ENCODE measurements at regions not wholly inside any gene's neighbourhood (a gene's known extent, or its start where the extent isn't known, plus 50 kb on each side); places are given as distances from the start of the nearest gene placed in this dataset.

- Histone ChIP-seq H3K36me3 (ENCODE audit: control insufficient read depth, insufficient read depth, low read length) (no peaks in the 10 kb centered on the region), H3K27me3 (replicated peaks; ENCODE audit: control insufficient read depth, insufficient read depth, low read length) (no peaks in the 10 kb centered on the region), H3K4me1 (no peaks in the 10 kb centered on the region), H3K9me3 (no peaks in the 10 kb centered on the region), H3K4me3 (ENCODE audit: low read depth, low read length) (no peak overlapping the region)
- H3K27ac Mint-ChIP-seq (ENCODE audit: unreplicated experiment): no peak overlapping the region
- POLR2A ChIA-PET: no interaction called here
- no peak for DNase-seq
- no peak overlapping the region for H3K4me3 Mint-ChIP-seq (ENCODE audit: unreplicated experiment)
- BruUV-seq (replicated peaks): no TSS peak
- CTCF ChIA-PET: no interaction called here
- no peaks in the 10 kb centered on the region for H3K4me1 Mint-ChIP-seq (ENCODE audit: low read depth, unreplicated experiment)
- intact Hi-C loops (cut with micrococcal nuclease; ENCODE audit: unreplicated experiment): no loop called here
- H3K27me3 Mint-ChIP-seq (ENCODE audit: insufficient read depth, unreplicated experiment): no peaks in the 10 kb centered on the region
- peaks cover 12% of the 10 kb centered on the region for H3K9me3 Mint-ChIP-seq (ENCODE audit: unreplicated experiment)
- no peaks in the 10 kb centered on the region for H3K36me3 Mint-ChIP-seq (ENCODE audit: insufficient read depth, unreplicated experiment)
- TF ChIP-seq, protein P1, sequence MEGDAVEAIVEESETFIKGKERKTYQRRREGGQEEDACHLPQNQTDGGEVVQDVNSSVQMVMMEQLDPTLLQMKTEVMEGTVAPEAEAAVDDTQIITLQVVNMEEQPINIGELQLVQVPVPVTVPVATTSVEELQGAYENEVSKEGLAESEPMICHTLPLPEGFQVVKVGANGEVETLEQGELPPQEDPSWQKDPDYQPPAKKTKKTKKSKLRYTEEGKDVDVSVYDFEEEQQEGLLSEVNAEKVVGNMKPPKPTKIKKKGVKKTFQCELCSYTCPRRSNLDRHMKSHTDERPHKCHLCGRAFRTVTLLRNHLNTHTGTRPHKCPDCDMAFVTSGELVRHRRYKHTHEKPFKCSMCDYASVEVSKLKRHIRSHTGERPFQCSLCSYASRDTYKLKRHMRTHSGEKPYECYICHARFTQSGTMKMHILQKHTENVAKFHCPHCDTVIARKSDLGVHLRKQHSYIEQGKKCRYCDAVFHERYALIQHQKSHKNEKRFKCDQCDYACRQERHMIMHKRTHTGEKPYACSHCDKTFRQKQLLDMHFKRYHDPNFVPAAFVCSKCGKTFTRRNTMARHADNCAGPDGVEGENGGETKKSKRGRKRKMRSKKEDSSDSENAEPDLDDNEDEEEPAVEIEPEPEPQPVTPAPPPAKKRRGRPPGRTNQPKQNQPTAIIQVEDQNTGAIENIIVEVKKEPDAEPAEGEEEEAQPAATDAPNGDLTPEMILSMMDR (IDR thresholded peaks at IDR 0.05; ENCODE audit: insufficient read depth in 1 of 2, low read depth in 1 of 2, low read length in 1 of 2, severe bottlenecking in 1 of 2, unreplicated experiment in 1 of 2): no peak
Measured at GRCh38 chr15:36208868-36209582, 370.4 kb upstream of the CDIN1 start.

GRCh38 chr15:36210426-36210825, 369.0 kb upstream of the CDIN1 start:
- no peaks in the 10 kb centered on the region for H3K9me3 ChIP-seq

GRCh38 chr15:36218322-36218721, 361.1 kb upstream of the CDIN1 start:
- TF ChIP-seq, protein P1 (IDR thresholded peaks at IDR 0.05; ENCODE audit: insufficient read depth in 1 of 2, low read depth in 1 of 2, low read length in 1 of 2, severe bottlenecking in 1 of 2, unreplicated experiment in 1 of 2): no peak
- H3K27ac Mint-ChIP-seq (ENCODE audit: unreplicated experiment): no peak overlapping the region
- no TSS peak for BruUV-seq (replicated peaks)
- intact Hi-C loops (cut with micrococcal nuclease; ENCODE audit: unreplicated experiment): no loop called here
- Histone ChIP-seq H3K36me3 (ENCODE audit: control insufficient read depth, insufficient read depth, low read length) (no peaks in the 10 kb centered on the region), H3K27me3 (replicated peaks; ENCODE audit: control insufficient read depth, insufficient read depth, low read length) (no peaks in the 10 kb centered on the region), H3K4me3 (ENCODE audit: low read depth, low read length) (no peak overlapping the region), H3K4me1 (no peaks in the 10 kb centered on the region), H3K9me3 (no peaks in the 10 kb centered on the region)
- DNase-seq: no peak
- ChIA-PET CTCF (no interaction called here), POLR2A (no interaction called here)
- H3K36me3 Mint-ChIP-seq (ENCODE audit: insufficient read depth, unreplicated experiment): no peaks in the 10 kb centered on the region
- H3K9me3 Mint-ChIP-seq (ENCODE audit: unreplicated experiment): peaks cover 12% of the 10 kb centered on the region
- no peak overlapping the region for H3K4me3 Mint-ChIP-seq (ENCODE audit: unreplicated experiment)
- H3K27me3 Mint-ChIP-seq (ENCODE audit: insufficient read depth, unreplicated experiment): no peaks in the 10 kb centered on the region
- H3K4me1 Mint-ChIP-seq (ENCODE audit: low read depth, unreplicated experiment): no peaks in the 10 kb centered on the region

More at GRCh38 chr15:36210426-36210825, 369.0 kb upstream of the CDIN1 start:
- intact Hi-C loops (cut with micrococcal nuclease; ENCODE audit: unreplicated experiment): no loop called here
- Mint-ChIP-seq H3K4me3 (ENCODE audit: unreplicated experiment) (no peak overlapping the region), H3K27me3 (ENCODE audit: insufficient read depth, unreplicated experiment) (no peaks in the 10 kb centered on the region), H3K4me1 (ENCODE audit: low read depth, unreplicated experiment) (no peaks in the 10 kb centered on the region), H3K36me3 (ENCODE audit: insufficient read depth, unreplicated experiment) (no peaks in the 10 kb centered on the region), H3K27ac (ENCODE audit: unreplicated experiment) (no peak overlapping the region), H3K9me3 (ENCODE audit: unreplicated experiment) (peaks cover 12% of the 10 kb centered on the region)
- BruUV-seq (replicated peaks): no TSS peak
- ChIA-PET POLR2A (no interaction called here), CTCF (no interaction called here)
- H3K36me3 ChIP-seq (ENCODE audit: control insufficient read depth, insufficient read depth, low read length): no peaks in the 10 kb centered on the region
- TF ChIP-seq, protein P1 (IDR thresholded peaks at IDR 0.05; ENCODE audit: insufficient read depth in 1 of 2, low read depth in 1 of 2, low read length in 1 of 2, severe bottlenecking in 1 of 2, unreplicated experiment in 1 of 2): no peak
- H3K4me3 ChIP-seq (ENCODE audit: low read depth, low read length): no peak overlapping the region
- H3K27me3 ChIP-seq (replicated peaks; ENCODE audit: control insufficient read depth, insufficient read depth, low read length): no peaks in the 10 kb centered on the region
- H3K4me1 ChIP-seq: no peaks in the 10 kb centered on the region
- DNase-seq: no peak

All from Caco-2 (cell line).